ENCODE measurements at regions not wholly inside any gene's neighbourhood (a gene's known extent, or its start where the extent isn't known, plus 50 kb on each side); places are given as distances from the start of the nearest gene placed in this dataset.

DNA sequence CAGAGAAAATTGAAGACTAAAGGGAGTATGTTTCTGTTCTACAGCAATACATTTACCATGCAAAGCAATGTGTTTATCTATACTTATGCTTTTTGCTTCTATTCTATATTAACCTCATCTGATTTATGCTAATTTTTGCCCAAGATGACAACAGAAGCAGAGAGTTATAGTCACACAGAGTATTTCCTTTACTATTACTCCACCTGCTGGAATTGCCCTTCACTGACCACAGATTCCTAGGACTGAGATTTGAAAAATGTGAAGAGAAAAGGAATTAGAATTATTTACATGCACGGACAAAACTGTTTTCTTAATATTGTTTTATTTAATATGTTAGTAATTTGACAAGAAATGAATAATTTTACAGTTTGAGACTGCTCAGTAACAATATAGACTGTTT, 745.6 kb downstream of the VGLL3 start:
- TF ChIP-seq POLR2AphosphoS5 (IDR thresholded peaks at IDR 0.05) (no peak), CTCF (IDR thresholded peaks at IDR 0.05) (peak in 1 of 4 experiments; percentile 20)
